ENCODE measurements at regions not wholly inside any gene's neighbourhood (a gene's known extent, or its start where the extent isn't known, plus 50 kb on each side); places are given as distances from the start of the nearest gene placed in this dataset.

DNA sequence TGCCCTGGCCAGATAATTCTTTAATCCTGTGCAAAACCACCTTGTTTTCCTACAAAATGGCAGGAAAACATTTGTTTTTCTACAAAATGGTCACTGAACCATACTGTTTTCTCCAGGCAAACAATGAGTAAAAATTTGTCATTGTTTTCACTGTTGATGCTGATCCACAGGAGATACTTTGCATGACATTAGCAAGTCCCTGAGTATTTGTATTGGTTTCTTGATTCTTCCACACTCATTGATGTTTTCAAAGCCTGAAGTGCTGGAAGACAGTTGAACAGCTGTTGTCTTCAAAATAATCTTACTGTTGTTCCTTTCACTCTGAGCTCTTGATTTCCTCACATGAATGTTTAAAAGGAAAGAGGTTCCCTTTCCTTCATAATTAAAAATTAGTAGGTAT lies 123.1 kb upstream of the HTR2A start:
- TF ChIP-seq ZNF776 (tag by site-specific recombination; IDR thresholded peaks at IDR 0.05; ENCODE audit: borderline replicate concordance), result no peak
- TF ChIP-seq, protein P1, sequence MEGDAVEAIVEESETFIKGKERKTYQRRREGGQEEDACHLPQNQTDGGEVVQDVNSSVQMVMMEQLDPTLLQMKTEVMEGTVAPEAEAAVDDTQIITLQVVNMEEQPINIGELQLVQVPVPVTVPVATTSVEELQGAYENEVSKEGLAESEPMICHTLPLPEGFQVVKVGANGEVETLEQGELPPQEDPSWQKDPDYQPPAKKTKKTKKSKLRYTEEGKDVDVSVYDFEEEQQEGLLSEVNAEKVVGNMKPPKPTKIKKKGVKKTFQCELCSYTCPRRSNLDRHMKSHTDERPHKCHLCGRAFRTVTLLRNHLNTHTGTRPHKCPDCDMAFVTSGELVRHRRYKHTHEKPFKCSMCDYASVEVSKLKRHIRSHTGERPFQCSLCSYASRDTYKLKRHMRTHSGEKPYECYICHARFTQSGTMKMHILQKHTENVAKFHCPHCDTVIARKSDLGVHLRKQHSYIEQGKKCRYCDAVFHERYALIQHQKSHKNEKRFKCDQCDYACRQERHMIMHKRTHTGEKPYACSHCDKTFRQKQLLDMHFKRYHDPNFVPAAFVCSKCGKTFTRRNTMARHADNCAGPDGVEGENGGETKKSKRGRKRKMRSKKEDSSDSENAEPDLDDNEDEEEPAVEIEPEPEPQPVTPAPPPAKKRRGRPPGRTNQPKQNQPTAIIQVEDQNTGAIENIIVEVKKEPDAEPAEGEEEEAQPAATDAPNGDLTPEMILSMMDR (tag by site-specific recombination; IDR thresholded peaks at IDR 0.05), result no peak
- no peak for TF ChIP-seq ZNF121 (tag by site-specific recombination; IDR thresholded peaks at IDR 0.05)
- TF ChIP-seq, protein P2, sequence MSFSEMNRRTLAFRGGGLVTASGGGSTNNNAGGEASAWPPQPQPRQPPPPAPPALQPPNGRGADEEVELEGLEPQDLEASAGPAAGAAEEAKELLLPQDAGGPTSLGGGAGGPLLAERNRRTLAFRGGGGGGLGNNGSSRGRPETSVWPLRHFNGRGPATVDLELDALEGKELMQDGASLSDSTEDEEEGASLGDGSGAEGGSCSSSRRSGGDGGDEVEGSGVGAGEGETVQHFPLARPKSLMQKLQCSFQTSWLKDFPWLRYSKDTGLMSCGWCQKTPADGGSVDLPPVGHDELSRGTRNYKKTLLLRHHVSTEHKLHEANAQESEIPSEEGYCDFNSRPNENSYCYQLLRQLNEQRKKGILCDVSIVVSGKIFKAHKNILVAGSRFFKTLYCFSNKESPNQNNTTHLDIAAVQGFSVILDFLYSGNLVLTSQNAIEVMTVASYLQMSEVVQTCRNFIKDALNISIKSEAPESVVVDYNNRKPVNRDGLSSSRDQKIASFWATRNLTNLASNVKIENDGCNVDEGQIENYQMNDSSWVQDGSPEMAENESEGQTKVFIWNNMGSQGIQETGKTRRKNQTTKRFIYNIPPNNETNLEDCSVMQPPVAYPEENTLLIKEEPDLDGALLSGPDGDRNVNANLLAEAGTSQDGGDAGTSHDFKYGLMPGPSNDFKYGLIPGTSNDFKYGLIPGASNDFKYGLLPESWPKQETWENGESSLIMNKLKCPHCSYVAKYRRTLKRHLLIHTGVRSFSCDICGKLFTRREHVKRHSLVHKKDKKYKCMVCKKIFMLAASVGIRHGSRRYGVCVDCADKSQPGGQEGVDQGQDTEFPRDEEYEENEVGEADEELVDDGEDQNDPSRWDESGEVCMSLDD (tag by site-specific recombination; IDR thresholded peaks at IDR 0.05), result no peak
- no peak for TF ChIP-seq ZBTB21 (tag by site-specific recombination; IDR thresholded peaks at IDR 0.05)
- TF ChIP-seq HIC1 (tag by site-specific recombination; IDR thresholded peaks at IDR 0.05), result no peak
- no peak for TF ChIP-seq INSM2 (tag by site-specific recombination; IDR thresholded peaks at IDR 0.05)
- TF ChIP-seq ZNF274 (IDR thresholded peaks at IDR 0.05; ENCODE audit: low read length), result no peak
- no peak for TF ChIP-seq ZNF274 (tag by site-specific recombination; IDR thresholded peaks at IDR 0.05; ENCODE audit: borderline replicate concordance)
